ENCODE measurements at regions not wholly inside any gene's neighbourhood (a gene's known extent, or its start where the extent isn't known, plus 50 kb on each side); places are given as distances from the start of the nearest gene placed in this dataset.
"Not testable (repeated sequence)": the region's sequence is repeated elsewhere in the genome, so short reads cannot be mapped to it uniquely, and the experiment has no call there.

- TF ChIP-seq POLR2A (IDR thresholded peaks at IDR 0.05; ENCODE audit: low read depth) (no peak), EP300 (IDR thresholded peaks at IDR 0.05) (no peak), POLR2AphosphoS5 (IDR thresholded peaks at IDR 0.05) (no peak)
- H3K4me3 ChIP-seq, result no peak overlapping the region
- no peak overlapping the region for H3K27ac ChIP-seq (replicated peaks in 1 of 4)
- no CpG with 5 or more reads among the region's 3 CpGs for WGBS
- H3K9me3 ChIP-seq, result peaks cover 0 to 9% (median 2%) of the 10 kb centered on the region in 4 donors
- DNase-seq (ENCODE audit: extremely low spot score), result no peak
- H3K36me3 ChIP-seq, result no peaks in the 10 kb centered on the region
- no peaks in the 10 kb centered on the region for H3K27me3 ChIP-seq
- intact Hi-C loops (cut with DNase I), result no loop called here
- H3K4me1 ChIP-seq, result no peaks in the 10 kb centered on the region
Observed at GRCh38 chr2:226088366-226088674, 688.8 kb downstream of the NYAP2 start.

GRCh38 chr2:226087505-226088365 lies 688.2 kb downstream of the NYAP2 start:
- intact Hi-C loops (cut with DNase I), result no loop called here
- Histone ChIP-seq H3K27me3 (no peaks in the 10 kb centered on the region), H3K36me3 (no peaks in the 10 kb centered on the region), H3K9me3 (peaks cover 0 to 3% (median 0%) of the 10 kb centered on the region in 4 donors), H3K27ac (replicated peaks in 1 of 4) (no peak overlapping the region), H3K4me1 (no peaks in the 10 kb centered on the region), H3K4me3 (no peak overlapping the region)
- TF ChIP-seq CTCF (IDR thresholded peaks at IDR 0.05) (no peak), POLR2A (IDR thresholded peaks at IDR 0.05; ENCODE audit: low read depth) (no peak), POLR2AphosphoS5 (IDR thresholded peaks at IDR 0.05) (no peak), EP300 (IDR thresholded peaks at IDR 0.05) (no peak)
- no peak for DNase-seq (ENCODE audit: extremely low spot score)
- WGBS, result 86% methylated on average over 5 of the region's 5 CpGs

- WGBS, result 98% methylated on average over 3 of the region's 3 CpGs
- H3K9me3 ChIP-seq, result no peaks in the 10 kb centered on the region
- no peak for DNase-seq (ENCODE audit: extremely low spot score)
- H3K27ac ChIP-seq (replicated peaks in 1 of 4), result no peak overlapping the region
- H3K4me3 ChIP-seq, result no peak overlapping the region
- no peaks in the 10 kb centered on the region for H3K4me1 ChIP-seq
- no peak for TF ChIP-seq POLR2AphosphoS5 (IDR thresholded peaks at IDR 0.05)
- no peak for TF ChIP-seq EP300 (IDR thresholded peaks at IDR 0.05)
- no peak for TF ChIP-seq POLR2A (IDR thresholded peaks at IDR 0.05; ENCODE audit: low read depth)
- no peak for TF ChIP-seq CTCF (IDR thresholded peaks at IDR 0.05)
- H3K27me3 ChIP-seq, result no peaks in the 10 kb centered on the region
- intact Hi-C loops (cut with DNase I), result no loop called here
- H3K36me3 ChIP-seq, result no peaks in the 10 kb centered on the region
Observed at GRCh38 chr2:226087051-226087450, 687.5 kb downstream of the NYAP2 start.

GRCh38 chr2:226086190-226086589 lies 686.7 kb downstream of the NYAP2 start:
- H3K9me3 ChIP-seq, result no peaks in the 10 kb centered on the region
- H3K4me3 ChIP-seq, result no peak overlapping the region
- H3K27ac ChIP-seq (replicated peaks in 1 of 4), result no peak overlapping the region
- no peaks in the 10 kb centered on the region for H3K4me1 ChIP-seq
- 38% methylated on average over 1 of the region's 1 CpG for WGBS
- no peak for DNase-seq (ENCODE audit: extremely low spot score)
- no peak for TF ChIP-seq EP300 (IDR thresholded peaks at IDR 0.05)
- TF ChIP-seq POLR2AphosphoS5 (IDR thresholded peaks at IDR 0.05), result no peak
- TF ChIP-seq CTCF (IDR thresholded peaks at IDR 0.05), result no peak
- no peak for TF ChIP-seq POLR2A (IDR thresholded peaks at IDR 0.05; ENCODE audit: low read depth)
- intact Hi-C loops (cut with DNase I), result no loop called here
- H3K36me3 ChIP-seq, result no peaks in the 10 kb centered on the region
- H3K27me3 ChIP-seq, result no peaks in the 10 kb centered on the region

GRCh38 chr2:226085425-226085824 lies 685.9 kb downstream of the NYAP2 start:
- DNase-seq (ENCODE audit: extremely low spot score); H3K4me1 ChIP-seq; H3K27ac ChIP-seq (replicated peaks in 1 of 4); H3K36me3 ChIP-seq; H3K4me3 ChIP-seq; H3K27me3 ChIP-seq; intact Hi-C loops (cut with DNase I); H3K9me3 ChIP-seq: not testable (repeated sequence)

- Histone ChIP-seq H3K36me3 (no peaks in the 10 kb centered on the region), H3K4me1 (no peaks in the 10 kb centered on the region), H3K9me3 (no peaks in the 10 kb centered on the region), H3K27ac (replicated peaks in 1 of 4) (no peak overlapping the region), H3K4me3 (no peak overlapping the region), H3K27me3 (no peaks in the 10 kb centered on the region)
- TF ChIP-seq POLR2AphosphoS5 (IDR thresholded peaks at IDR 0.05) (no peak), EP300 (IDR thresholded peaks at IDR 0.05) (no peak), CTCF (IDR thresholded peaks at IDR 0.05) (no peak), POLR2A (IDR thresholded peaks at IDR 0.05; ENCODE audit: low read depth) (no peak)
- no peak for DNase-seq (ENCODE audit: extremely low spot score)
- intact Hi-C loops (cut with DNase I), result no loop called here
Observed at GRCh38 chr2:226080334-226080733, 680.8 kb downstream of the NYAP2 start.

Measured in esophagus muscularis mucosa (tissue), 4 donors.